Esophagus (tissue), 2 donors: ENCODE measurements at regions not wholly inside any gene's neighbourhood (a gene's known extent, or its start where the extent isn't known, plus 50 kb on each side); places are given as distances from the start of the nearest gene placed in this dataset.

Experiments
- H3K27ac ChIP-seq, 2 donors: one replicate each; pipeline ENCODE4 v1.5.1; 2013; ENCODE audit warnings: low read depth in 2 of 2, mild to moderate bottlenecking in 2 of 2, inconsistent platforms in 1 of 2, low read length in 1 of 2, moderate library complexity in 1 of 2
- H3K27me3 ChIP-seq, 2 donors: one replicate each; pipeline ENCODE4 v1.6.1; 2013; ENCODE audit warnings: low read length in 2 of 2, control low read depth in 1 of 2, mild to moderate bottlenecking in 1 of 2; ENCODE audit not compliant: insufficient read depth in 2 of 2, control insufficient read depth in 1 of 2
- H3K36me3 ChIP-seq, 2 donors: one replicate each; pipeline ENCODE4 v1.6.1; 2013; ENCODE audit warnings: low read length in 1 of 2; ENCODE audit not compliant: control insufficient read depth in 2 of 2, insufficient read depth in 2 of 2
- H3K4me1 ChIP-seq, 2 donors: one replicate each; pipeline ENCODE4 v1.6.1; 2013; ENCODE audit warnings: low read length in 1 of 2; ENCODE audit not compliant: control insufficient read depth in 2 of 2, insufficient read depth in 2 of 2
- H3K4me3 ChIP-seq, 2 donors: one replicate each; pipeline ENCODE4 v1.5.1; 2013; ENCODE audit warnings: low read length in 2 of 2, mild to moderate bottlenecking in 2 of 2, low read depth in 1 of 2, moderate library complexity in 1 of 2
- H3K9me3 ChIP-seq, 2 donors: one replicate each; pipeline ENCODE4 v1.6.1; 2013; ENCODE audit warnings: mild to moderate bottlenecking in 2 of 2, low read depth in 1 of 2, low read length in 1 of 2, moderate library complexity in 1 of 2; ENCODE audit not compliant: control insufficient read depth in 2 of 2, insufficient read depth in 1 of 2
- WGBS, 2 donors: extraction: QIAGEN DNeasy Blood & Tissue Kit; methylation state at CpG; one replicate each; pipeline ENCODE4 v1.1.7; 2013; 5-methylcytosine and 5-hydroxymethylcytosine counted together
- donor health status: healthy with polysubstance abuse.
- donor health status: Bipolar disorder and iron deficiency.

GRCh38 chr9:105984714-105985113 is 290.4 kb downstream of the TMEM38B start:
- no peak overlapping the region for H3K27ac ChIP-seq
- WGBS, 2 donors = 72 to 76% methylated on average over 2 of the region's 2 CpGs
- no peaks in the 10 kb centered on the region for H3K36me3 ChIP-seq
- no peaks in the 10 kb centered on the region for H3K4me1 ChIP-seq
- no peaks in the 10 kb centered on the region for H3K9me3 ChIP-seq
- no peaks in the 10 kb centered on the region for H3K27me3 ChIP-seq
- H3K4me3 ChIP-seq = no peak overlapping the region

- no peak overlapping the region for H3K27ac ChIP-seq
- H3K9me3 ChIP-seq = no peaks in the 10 kb centered on the region
Observed at GRCh38 chr9:105993116-105993854, 298.9 kb downstream of the TMEM38B start.

GRCh38 chr9:105993921-105994715 is 299.8 kb downstream of the TMEM38B start:
- H3K27me3 ChIP-seq = no peaks in the 10 kb centered on the region
- H3K36me3 ChIP-seq = no peaks in the 10 kb centered on the region
- 87 to 90% methylated on average over 8 of the region's 8 CpGs for WGBS, 2 donors

More at GRCh38 chr9:105993116-105993854, 298.9 kb downstream of the TMEM38B start:
- no peaks in the 10 kb centered on the region for H3K4me1 ChIP-seq
- no peaks in the 10 kb centered on the region for H3K27me3 ChIP-seq
- 66 to 72% methylated on average over 9 of the region's 9 CpGs for WGBS, 2 donors
- H3K36me3 ChIP-seq = no peaks in the 10 kb centered on the region
- H3K4me3 ChIP-seq = no peak overlapping the region

GRCh38 chr9:105994970-105995369 is 300.6 kb downstream of the TMEM38B start:
- Histone ChIP-seq H3K9me3 (peaks cover 0 to 2% of the 10 kb centered on the region in 2 donors), H3K36me3 (no peaks in the 10 kb centered on the region), H3K27ac (no peak overlapping the region), H3K4me3 (no peak overlapping the region), H3K27me3 (no peaks in the 10 kb centered on the region), H3K4me1 (no peaks in the 10 kb centered on the region)
- 64 to 66% methylated on average over 2 of the region's 2 CpGs for WGBS, 2 donors

More at GRCh38 chr9:105993921-105994715, 299.8 kb downstream of the TMEM38B start:
- Histone ChIP-seq H3K27ac (no peak overlapping the region), H3K4me1 (no peaks in the 10 kb centered on the region), H3K4me3 (no peak overlapping the region), H3K9me3 (peaks cover 0 to 2% of the 10 kb centered on the region in 2 donors)

- Histone ChIP-seq H3K4me3 (no peak overlapping the region), H3K4me1 (no peaks in the 10 kb centered on the region), H3K27ac (no peak overlapping the region), H3K9me3 (no peaks in the 10 kb centered on the region), H3K27me3 (no peaks in the 10 kb centered on the region), H3K36me3 (no peaks in the 10 kb centered on the region)
- 80 to 88% methylated on average over 4 of the region's 4 CpGs for WGBS, 2 donors
Observed at GRCh38 chr9:106017198-106017740, 322.9 kb downstream of the TMEM38B start.

- no peaks in the 10 kb centered on the region for H3K4me1 ChIP-seq
Observed at GRCh38 chr9:106019039-106019680, 324.8 kb downstream of the TMEM38B start.

GRCh38 chr9:106019702-106020101 is 325.4 kb downstream of the TMEM38B start:
- 81 to 85% methylated on average over 5 of the region's 5 CpGs for WGBS, 2 donors
- H3K4me1 ChIP-seq = no peaks in the 10 kb centered on the region
- no peaks in the 10 kb centered on the region for H3K9me3 ChIP-seq
- no peaks in the 10 kb centered on the region for H3K36me3 ChIP-seq
- H3K4me3 ChIP-seq = no peak overlapping the region
- H3K27ac ChIP-seq = no peak overlapping the region
- H3K27me3 ChIP-seq = no peaks in the 10 kb centered on the region

More at GRCh38 chr9:106019039-106019680, 324.8 kb downstream of the TMEM38B start:
- no peaks in the 10 kb centered on the region for H3K9me3 ChIP-seq
- H3K4me3 ChIP-seq = no peak overlapping the region
- no peaks in the 10 kb centered on the region for H3K36me3 ChIP-seq
- no peak overlapping the region for H3K27ac ChIP-seq
- 22 to 29% methylated on average over 3 of the region's 3 CpGs for WGBS, 2 donors
- no peaks in the 10 kb centered on the region for H3K27me3 ChIP-seq

GRCh38 chr9:106020186-106020585 is 325.8 kb downstream of the TMEM38B start:
- WGBS, 2 donors = 94 to 95% methylated on average over 2 of the region's 2 CpGs
- Histone ChIP-seq H3K36me3 (no peaks in the 10 kb centered on the region), H3K4me3 (no peak overlapping the region), H3K9me3 (no peaks in the 10 kb centered on the region), H3K27ac (no peak overlapping the region), H3K27me3 (no peaks in the 10 kb centered on the region), H3K4me1 (no peaks in the 10 kb centered on the region)

- no peaks in the 10 kb centered on the region for H3K36me3 ChIP-seq
- no peak overlapping the region for H3K4me3 ChIP-seq
- WGBS, 2 donors = 85 to 87% methylated on average over 2 of the region's 2 CpGs
- no peak overlapping the region for H3K27ac ChIP-seq
- H3K27me3 ChIP-seq = no peaks in the 10 kb centered on the region
- no peaks in the 10 kb centered on the region for H3K9me3 ChIP-seq
- no peaks in the 10 kb centered on the region for H3K4me1 ChIP-seq
Observed at GRCh38 chr9:106023455-106023854, 329.1 kb downstream of the TMEM38B start.
